GM23338 (cell line): ENCODE measurements at regions not wholly inside any gene's neighbourhood (a gene's known extent, or its start where the extent isn't known, plus 50 kb on each side); places are given as distances from the start of the nearest gene placed in this dataset.

ENCODE experiments used
- ATAC-seq: fragments of 200-7000 bp; cut with Tn5 transposase; 3 replicates; pipeline ENCODE4 v1.9.1; 2020
- DNase-seq: peaks from one replicate; pipeline ENCODE4 v3.0.0-alpha.2; 2015; ENCODE audit warnings: low spot score
- H2AFZ ChIP-seq: fragments of 200-600 bp; sonication (generic); 2 replicates; pipeline ENCODE4 v1.8.0; 2016; ENCODE audit warnings: antibody characterized with exemption, mild to moderate bottlenecking, moderate library complexity
- H3F3A ChIP-seq: fragments of 200-600 bp; sonication (generic); replicated peaks from 2 replicates; pipeline ENCODE4 v1.8.0; 2017; ENCODE audit warnings: antibody characterized with exemption, mixed run types, low read depth
- H3K27ac ChIP-seq: fragments of 200-600 bp; sonication (generic); 2 replicates; pipeline ENCODE4 v1.6.1; 2016; ENCODE audit warnings: low read depth
- H3K27me3 ChIP-seq: fragments of 200-600 bp; sonication (generic); 2 replicates; pipeline ENCODE4 v1.8.0; 2016; ENCODE audit warnings: mild to moderate bottlenecking, mixed run types, moderate library complexity; ENCODE audit not compliant: insufficient read depth
- H3K36me3 ChIP-seq: fragments of 200-600 bp; sonication (generic); 2 replicates; pipeline ENCODE4 v1.8.0; 2016; ENCODE audit warnings: mild to moderate bottlenecking; ENCODE audit not compliant: insufficient read depth
- H3K4me1 ChIP-seq: fragments of 200-600 bp; sonication (generic); 2 replicates; pipeline ENCODE4 v1.8.0; 2016; ENCODE audit warnings: mild to moderate bottlenecking, moderate library complexity; ENCODE audit not compliant: insufficient read depth
- H3K4me2 ChIP-seq: fragments of 200-600 bp; sonication (generic); 2 replicates; pipeline ENCODE4 v1.7.1; 2017; ENCODE audit warnings: mixed run types
- H3K4me3 ChIP-seq: fragments of 200-600 bp; sonication (generic); 2 replicates; pipeline ENCODE4 v1.6.1; 2016; ENCODE audit warnings: mixed run types
- H3K79me2 ChIP-seq: fragments of 200-600 bp; sonication (generic); replicated peaks from 2 replicates; pipeline ENCODE4 v1.8.0; 2017; ENCODE audit warnings: mild to moderate bottlenecking; ENCODE audit not compliant: insufficient read depth
- H3K9me2 ChIP-seq: fragments of 200-600 bp; sonication (generic); 2 replicates; pipeline ENCODE4 v1.8.0; 2017; ENCODE audit not compliant: insufficient read depth
- H4K20me1 ChIP-seq: fragments of 200-600 bp; sonication (generic); replicated peaks from 2 replicates; pipeline ENCODE4 v1.8.0; 2017; ENCODE audit warnings: mild to moderate bottlenecking; ENCODE audit not compliant: insufficient read depth
- H3K27ac Mint-ChIP-seq: 2 replicates; pipeline ENCODE4 v1.8.0; 2020; ENCODE audit warnings: inconsistent platforms, mild to moderate bottlenecking, moderate library complexity, mixed read lengths
- H3K27me3 Mint-ChIP-seq: 3 replicates; pipeline ENCODE4 v1.8.0; 2022; ENCODE audit warnings: low read depth, mild to moderate bottlenecking, moderate library complexity, mixed read lengths, inconsistent platforms; ENCODE audit not compliant: insufficient read depth, poor library complexity
- H3K36me3 Mint-ChIP-seq: 3 replicates; pipeline ENCODE4 v1.8.0; 2021; ENCODE audit warnings: low read depth, mild to moderate bottlenecking, inconsistent platforms, moderate library complexity, mixed read lengths
- H3K4me1 Mint-ChIP-seq: 3 replicates; pipeline ENCODE4 v1.8.0; 2020; ENCODE audit warnings: mild to moderate bottlenecking, inconsistent platforms, mixed read lengths
- H3K4me3 Mint-ChIP-seq: 3 replicates; pipeline ENCODE4 v1.8.0; 2021; ENCODE audit warnings: moderate library complexity, mild to moderate bottlenecking, inconsistent platforms, mixed read lengths
- H3K9me3 Mint-ChIP-seq: 3 replicates; pipeline ENCODE4 v1.8.0; 2020; ENCODE audit warnings: moderate library complexity, mild to moderate bottlenecking, inconsistent platforms, mixed read lengths
- CREB1 ChIP-seq: fragments of 250-450 bp; sonication (Bioruptor Pico); IDR thresholded peaks from 2 replicates; pipeline ENCODE4 v1.5.0; 2020; ENCODE audit warnings: low read depth, mild to moderate bottlenecking, moderate library complexity
- CTCF ChIP-seq, 2 experiments: fragments of 200-600 bp in 1 of 2; sonication (generic) in 1 of 2; conservative IDR thresholded peaks; 2 replicates each; pipeline versions ENCODE4 v1.5.1 to v1.6.1; 2016 to 2017; ENCODE audit warnings: antibody characterized with exemption in 2 of 2, low read depth in 2 of 2, mild to moderate bottlenecking in 2 of 2, moderate library complexity in 1 of 2
- ETS1 ChIP-seq: IDR thresholded peaks from 2 replicates; pipeline ENCODE4 v1.6.1; 2016; ENCODE audit warnings: antibody characterized with exemption
- EZH2 ChIP-seq: fragments of 200-600 bp; sonication (generic); IDR thresholded peaks from one replicate; pipeline ENCODE4 v1.8.0; 2017; ENCODE audit warnings: antibody characterized with exemption, mild to moderate bottlenecking, low read depth; ENCODE audit not compliant: unreplicated experiment
- EZH2phosphoT487 ChIP-seq: fragments of 200-600 bp; sonication (generic); IDR thresholded peaks from one replicate; pipeline ENCODE4 v1.8.1; 2018; ENCODE audit warnings: antibody characterized with exemption; ENCODE audit not compliant: unreplicated experiment
- JUNB ChIP-seq: IDR thresholded peaks from one replicate; pipeline ENCODE4 v1.6.1; 2016; ENCODE audit warnings: antibody characterized with exemption; ENCODE audit not compliant: unreplicated experiment
- NANOG ChIP-seq: IDR thresholded peaks from 2 replicates; pipeline ENCODE4 v1.6.1; 2016; ENCODE audit warnings: antibody characterized with exemption, borderline replicate concordance
- POLR2AphosphoS5 ChIP-seq: IDR thresholded peaks from 2 replicates; pipeline ENCODE4 v1.6.1; 2016; ENCODE audit warnings: antibody characterized with exemption, low read depth
- REST ChIP-seq: IDR thresholded peaks from one replicate; pipeline ENCODE4 v1.6.1; 2018; ENCODE audit warnings: antibody characterized with exemption; ENCODE audit not compliant: unreplicated experiment
- STAT1 ChIP-seq: IDR thresholded peaks from one replicate; pipeline ENCODE4 v1.6.1; 2016; ENCODE audit warnings: antibody characterized with exemption; ENCODE audit not compliant: unreplicated experiment
- ZNF114 ChIP-seq: fragments of 250-450 bp; sonication (Bioruptor Pico); IDR thresholded peaks from 2 replicates; pipeline ENCODE4 v1.5.0; 2020; ENCODE audit warnings: mild to moderate bottlenecking, moderate library complexity
- ZNF331 ChIP-seq: fragments of 250-450 bp; sonication (Bioruptor Pico); IDR thresholded peaks from 2 replicates; pipeline ENCODE4 v1.5.0; 2020; ENCODE audit warnings: low read depth, mild to moderate bottlenecking, moderate library complexity
- ZNF462 ChIP-seq: fragments of 250-450 bp; sonication (Bioruptor Pico); IDR thresholded peaks from 2 replicates; pipeline ENCODE4 v1.5.0; 2020; ENCODE audit warnings: mild to moderate bottlenecking, moderate library complexity

GRCh38 chr19:32240316-32240715 is 105.1 kb upstream of the ZNF507 start:
- Mint-ChIP-seq H3K4me1 (no peaks in the 10 kb centered on the region), H3K27me3 (no peaks in the 10 kb centered on the region)
- H3K27me3 ChIP-seq = no peaks in the 10 kb centered on the region

More at GRCh38 chr19:32240316-32240715, 105.1 kb upstream of the ZNF507 start:
- no peak overlapping the region for H2AFZ ChIP-seq
- no peak overlapping the region for H3K27ac Mint-ChIP-seq
- no peak overlapping the region for H3K4me3 ChIP-seq
- DNase-seq = no peak
- no peaks in the 10 kb centered on the region for H3K79me2 ChIP-seq
- H3K4me2 ChIP-seq = no peak overlapping the region
- ATAC-seq = no peak
- TF ChIP-seq ZNF462 (CRISPR knock-in tag) = no peak
- TF ChIP-seq CTCF (conservative IDR thresholded peaks at IDR 0.05; ENCODE audit: low read depth in 2 of 2) = no peak
- TF ChIP-seq EZH2 = no peak
- no peak for TF ChIP-seq POLR2AphosphoS5
- TF ChIP-seq JUNB = no peak
- no peak for TF ChIP-seq REST
- TF ChIP-seq ZNF114 (CRISPR knock-in tag) = no peak
- no peak for TF ChIP-seq STAT1
- no peak for TF ChIP-seq NANOG
- TF ChIP-seq EZH2phosphoT487 = no peak
- no peak for TF ChIP-seq CREB1 (CRISPR knock-in tag)
- TF ChIP-seq ETS1 = no peak
- no peak for TF ChIP-seq ZNF331
- 0 out of 2 replicates have a peak, but pooled peaks cover 3% of the 10 kb centered on the region for H3K9me2 ChIP-seq
- no peaks in the 10 kb centered on the region for H3K36me3 Mint-ChIP-seq
- H3K4me1 ChIP-seq = no peaks in the 10 kb centered on the region
- no peak overlapping the region for H3K4me3 Mint-ChIP-seq
- H4K20me1 ChIP-seq = no peaks in the 10 kb centered on the region
- H3K36me3 ChIP-seq = no peaks in the 10 kb centered on the region
- no peaks in the 10 kb centered on the region for H3K9me3 Mint-ChIP-seq
- H3K27ac ChIP-seq = no peak overlapping the region
- H3F3A ChIP-seq = no peaks in the 10 kb centered on the region
